ENCODE measurements at regions not wholly inside any gene's neighbourhood (a gene's known extent, or its start where the extent isn't known, plus 50 kb on each side); places are given as distances from the start of the nearest gene placed in this dataset.

DNA sequence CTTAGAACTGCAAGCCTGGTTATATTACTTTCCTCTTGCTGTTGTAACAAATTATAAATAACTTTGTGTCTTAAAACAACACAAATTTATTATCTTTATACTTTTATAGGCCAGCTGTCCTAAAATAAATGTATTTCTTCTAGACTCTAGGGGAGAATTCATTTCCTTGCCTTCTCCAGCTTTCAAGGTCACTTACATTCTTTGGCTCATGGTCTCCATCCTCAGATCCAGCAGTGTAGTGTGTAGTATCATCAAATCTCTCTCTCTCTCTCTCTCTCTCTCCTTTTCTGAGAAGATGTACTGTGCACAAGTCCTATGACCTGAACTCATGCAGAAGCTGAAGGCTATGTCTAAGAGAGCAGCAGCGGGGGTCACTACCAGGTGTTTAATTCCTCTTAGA, 1510.6 kb downstream of the MRPL39 start:
- 95% methylated on average over 1 of the region's 1 CpG; no CpG with 5 or more reads in 1 of the 2 donors for WGBS, 2 donors (ENCODE audit: low coverage in 1 of 2)
- Histone ChIP-seq H3K4me3 (no peak overlapping the region), H3K9me3 (peaks cover 0 to 3% of the 10 kb centered on the region in 2 donors), H3K27ac (no peak overlapping the region), H3K4me1 (no peaks in the 10 kb centered on the region), H3K36me3 (no peaks in the 10 kb centered on the region), H3K27me3 (no peaks in the 10 kb centered on the region)
- intact Hi-C loops (cut with DNase I; ENCODE audit: low total_unique reads) (no loop called here), in situ Hi-C loops (cut with MboI; ENCODE audit: low pct_ligation_motif_present in 1 of 4, low pct_unique_long_range_greater_than_20kb in 1 of 4, low sequenced_read_pairs in 3 of 4) (loop anchor here in 1 of 4 donors (10.0 kb wide), 1 partner anchor 58 kb away; no protein-coding TSS in a partner anchor)
- TF ChIP-seq POLR2AphosphoS5 (IDR thresholded peaks at IDR 0.05) (no peak), EP300 (IDR thresholded peaks at IDR 0.05; ENCODE audit: low read depth) (no peak), CTCF (IDR thresholded peaks at IDR 0.05) (no peak), POLR2A (IDR thresholded peaks at IDR 0.05) (no peak)
- no peak for DNase-seq

DNA sequence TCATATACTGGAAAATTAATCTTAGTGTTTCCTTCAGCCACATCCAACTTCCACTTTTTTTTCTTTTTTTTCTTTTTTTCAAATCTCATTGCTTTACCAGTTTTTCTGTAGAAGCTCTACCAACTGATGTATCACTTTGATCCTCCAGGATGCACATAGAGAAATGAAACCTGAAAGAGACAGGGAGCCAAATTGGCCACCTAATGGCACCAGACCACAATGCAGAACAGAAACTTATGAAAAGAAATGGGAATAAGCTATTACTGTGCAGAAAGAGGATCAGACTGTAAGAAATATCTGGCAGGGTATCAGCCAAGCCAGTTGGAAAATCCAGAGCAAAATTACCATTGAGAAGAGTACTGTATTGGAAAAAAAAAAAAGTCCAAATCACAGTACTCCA, 1514.2 kb downstream of the MRPL39 start:
- in situ Hi-C loops (cut with MboI; ENCODE audit: low pct_ligation_motif_present in 1 of 4, low pct_unique_long_range_greater_than_20kb in 1 of 4, low sequenced_read_pairs in 3 of 4) = loop anchor here in 1 of 4 donors (10.0 kb wide), 1 partner anchor 62 kb away; no protein-coding TSS in a partner anchor
- Histone ChIP-seq H3K27ac (no peak overlapping the region), H3K4me1 (no peaks in the 10 kb centered on the region), H3K4me3 (no peak overlapping the region), H3K27me3 (no peaks in the 10 kb centered on the region), H3K9me3 (no peaks in the 10 kb centered on the region), H3K36me3 (no peaks in the 10 kb centered on the region)
- no peak for TF ChIP-seq CTCF (IDR thresholded peaks at IDR 0.05)
- TF ChIP-seq POLR2A (IDR thresholded peaks at IDR 0.05) = no peak
- TF ChIP-seq POLR2AphosphoS5 (IDR thresholded peaks at IDR 0.05) = no peak
- no peak for TF ChIP-seq EP300 (IDR thresholded peaks at IDR 0.05; ENCODE audit: low read depth)
- intact Hi-C loops (cut with DNase I; ENCODE audit: low total_unique reads) = no loop called here
- DNase-seq = no peak

GRCh38 chr21:24076179-24076578, 1531.1 kb downstream of the MRPL39 start:
- in situ Hi-C loops (cut with MboI; ENCODE audit: low pct_ligation_motif_present in 1 of 4, low pct_unique_long_range_greater_than_20kb in 1 of 4, low sequenced_read_pairs in 3 of 4) = no loop called here
- H3K27ac ChIP-seq = no peak overlapping the region
- no peak for DNase-seq
- no peaks in the 10 kb centered on the region for H3K27me3 ChIP-seq
- intact Hi-C loops (cut with DNase I; ENCODE audit: low total_unique reads) = no loop called here
- H3K36me3 ChIP-seq = no peaks in the 10 kb centered on the region
- no peaks in the 10 kb centered on the region for H3K4me1 ChIP-seq
- TF ChIP-seq POLR2A (IDR thresholded peaks at IDR 0.05) (no peak), CTCF (IDR thresholded peaks at IDR 0.05) (no peak), POLR2AphosphoS5 (IDR thresholded peaks at IDR 0.05) (no peak), EP300 (IDR thresholded peaks at IDR 0.05; ENCODE audit: low read depth) (no peak)
- H3K4me3 ChIP-seq = no peak overlapping the region
- peaks cover 4 to 9% of the 10 kb centered on the region in 2 donors for H3K9me3 ChIP-seq

DNA sequence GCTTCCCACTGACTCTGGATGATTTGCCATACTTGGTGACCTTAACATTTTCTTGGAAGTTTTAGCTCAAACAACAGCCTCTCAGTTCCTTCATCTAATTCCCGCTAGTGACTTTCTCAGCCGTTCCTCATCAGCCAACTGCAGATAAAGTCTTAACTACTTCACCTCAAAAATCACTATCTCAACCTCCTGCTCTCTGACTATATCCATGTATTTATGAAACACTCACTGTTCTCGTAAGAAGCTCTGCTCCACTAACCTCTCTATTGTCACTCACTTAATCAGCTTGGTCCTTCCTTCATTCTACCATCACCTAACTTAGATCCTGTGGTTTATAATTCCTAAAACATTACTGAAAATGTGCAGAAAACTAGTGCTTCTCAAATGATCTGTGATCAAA, 1551.6 kb downstream of the MRPL39 start:
- in situ Hi-C loops (cut with MboI; ENCODE audit: low pct_ligation_motif_present in 1 of 4, low pct_unique_long_range_greater_than_20kb in 1 of 4, low sequenced_read_pairs in 3 of 4) (no loop called here), intact Hi-C loops (cut with DNase I; ENCODE audit: low total_unique reads) (no loop called here)
- Histone ChIP-seq H3K9me3 (no peaks in the 10 kb centered on the region), H3K27me3 (no peaks in the 10 kb centered on the region), H3K4me1 (no peaks in the 10 kb centered on the region), H3K36me3 (no peaks in the 10 kb centered on the region), H3K27ac (no peak overlapping the region), H3K4me3 (no peak overlapping the region)
- TF ChIP-seq CTCF (IDR thresholded peaks at IDR 0.05) = no peak
- TF ChIP-seq EP300 (IDR thresholded peaks at IDR 0.05; ENCODE audit: low read depth) = no peak
- no peak for TF ChIP-seq POLR2A (IDR thresholded peaks at IDR 0.05)
- no peak for TF ChIP-seq POLR2AphosphoS5 (IDR thresholded peaks at IDR 0.05)
- DNase-seq = no peak
- WGBS, 2 donors (ENCODE audit: low coverage in 1 of 2) = 82 to 88% methylated on average over 3 of the region's 3 CpGs

Data from transverse colon (tissue), 4 donors.